ENCODE measurements at regions not wholly inside any gene's neighbourhood (a gene's known extent, or its start where the extent isn't known, plus 50 kb on each side); places are given as distances from the start of the nearest gene placed in this dataset.

DNA sequence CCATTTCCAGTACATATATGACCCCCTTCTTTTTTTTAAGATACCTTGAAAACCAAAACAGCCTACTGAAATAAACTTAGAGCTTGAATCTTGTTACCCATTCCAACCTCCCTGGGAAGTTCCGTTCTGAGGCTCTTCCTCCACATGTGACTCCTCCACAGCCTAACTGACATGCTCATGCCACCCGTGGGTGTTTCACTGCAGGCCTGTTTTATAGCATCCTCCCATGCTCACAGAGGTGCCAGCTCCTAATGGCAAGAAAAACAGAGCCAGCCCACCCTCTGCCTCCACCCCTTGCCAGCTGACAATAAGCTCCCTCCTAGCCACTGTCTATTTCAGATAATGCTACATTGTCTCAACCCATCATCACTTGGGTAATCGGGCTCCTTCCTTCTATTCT lies 97.6 kb upstream of the E2F8 start:
- no peak overlapping the region for H3K4me3 ChIP-seq
- H3K4me1 ChIP-seq (replicated peaks): no peaks in the 10 kb centered on the region
- no peaks in the 10 kb centered on the region for H3K27me3 ChIP-seq (replicated peaks; ENCODE audit: insufficient read depth)
- H3K27ac ChIP-seq: no peak overlapping the region
- TF ChIP-seq POLR2AphosphoS5 (IDR thresholded peaks at IDR 0.05): no peak
- TF ChIP-seq, protein P1, sequence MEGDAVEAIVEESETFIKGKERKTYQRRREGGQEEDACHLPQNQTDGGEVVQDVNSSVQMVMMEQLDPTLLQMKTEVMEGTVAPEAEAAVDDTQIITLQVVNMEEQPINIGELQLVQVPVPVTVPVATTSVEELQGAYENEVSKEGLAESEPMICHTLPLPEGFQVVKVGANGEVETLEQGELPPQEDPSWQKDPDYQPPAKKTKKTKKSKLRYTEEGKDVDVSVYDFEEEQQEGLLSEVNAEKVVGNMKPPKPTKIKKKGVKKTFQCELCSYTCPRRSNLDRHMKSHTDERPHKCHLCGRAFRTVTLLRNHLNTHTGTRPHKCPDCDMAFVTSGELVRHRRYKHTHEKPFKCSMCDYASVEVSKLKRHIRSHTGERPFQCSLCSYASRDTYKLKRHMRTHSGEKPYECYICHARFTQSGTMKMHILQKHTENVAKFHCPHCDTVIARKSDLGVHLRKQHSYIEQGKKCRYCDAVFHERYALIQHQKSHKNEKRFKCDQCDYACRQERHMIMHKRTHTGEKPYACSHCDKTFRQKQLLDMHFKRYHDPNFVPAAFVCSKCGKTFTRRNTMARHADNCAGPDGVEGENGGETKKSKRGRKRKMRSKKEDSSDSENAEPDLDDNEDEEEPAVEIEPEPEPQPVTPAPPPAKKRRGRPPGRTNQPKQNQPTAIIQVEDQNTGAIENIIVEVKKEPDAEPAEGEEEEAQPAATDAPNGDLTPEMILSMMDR (IDR thresholded peaks at IDR 0.05): no peak
- no peak for TF ChIP-seq POLR2A (IDR thresholded peaks at IDR 0.05)
- H3K36me3 ChIP-seq: no peaks in the 10 kb centered on the region
- 58% methylated on average over 3 of the region's 3 CpGs for WGBS
- no peak for DNase-seq (ENCODE audit: low spot score)
- intact Hi-C loops (cut with DNase I): no loop called here
- H3K9me3 ChIP-seq: no peaks in the 10 kb centered on the region

GRCh38 chr11:19337779-19338178 lies 97.0 kb upstream of the E2F8 start:
- TF ChIP-seq, protein P1 (IDR thresholded peaks at IDR 0.05): no peak
- TF ChIP-seq POLR2AphosphoS5 (IDR thresholded peaks at IDR 0.05) (no peak), POLR2A (IDR thresholded peaks at IDR 0.05) (no peak)
- 82% methylated on average over 3 of the region's 3 CpGs for WGBS
- Histone ChIP-seq H3K36me3 (no peaks in the 10 kb centered on the region), H3K27ac (no peak overlapping the region), H3K27me3 (replicated peaks; ENCODE audit: insufficient read depth) (no peaks in the 10 kb centered on the region), H3K4me1 (replicated peaks) (no peaks in the 10 kb centered on the region), H3K4me3 (no peak overlapping the region), H3K9me3 (no peaks in the 10 kb centered on the region)
- no peak for DNase-seq (ENCODE audit: low spot score)
- intact Hi-C loops (cut with DNase I): no loop called here

GRCh38 chr11:19336331-19336730 lies 95.6 kb upstream of the E2F8 start:
- no peaks in the 10 kb centered on the region for H3K4me1 ChIP-seq (replicated peaks)
- H3K4me3 ChIP-seq: no peak overlapping the region
- no peak overlapping the region for H3K27ac ChIP-seq
- H3K36me3 ChIP-seq: no peaks in the 10 kb centered on the region
- no peak for DNase-seq (ENCODE audit: low spot score)
- H3K9me3 ChIP-seq: no peaks in the 10 kb centered on the region
- no peak for TF ChIP-seq POLR2AphosphoS5 (IDR thresholded peaks at IDR 0.05)
- TF ChIP-seq, protein P1 (IDR thresholded peaks at IDR 0.05): no peak
- WGBS: 18% methylated on average over 3 of the region's 3 CpGs
- H3K27me3 ChIP-seq (replicated peaks; ENCODE audit: insufficient read depth): no peaks in the 10 kb centered on the region
- intact Hi-C loops (cut with DNase I): no loop called here

GRCh38 chr11:19332476-19332875 lies 91.7 kb upstream of the E2F8 start:
- Histone ChIP-seq H3K9me3 (no peaks in the 10 kb centered on the region), H3K4me1 (replicated peaks) (no peaks in the 10 kb centered on the region), H3K4me3 (no peak overlapping the region), H3K27me3 (replicated peaks; ENCODE audit: insufficient read depth) (peaks cover 3% of the 10 kb centered on the region), H3K36me3 (no peaks in the 10 kb centered on the region), H3K27ac (no peak overlapping the region)
- intact Hi-C loops (cut with DNase I): no loop called here
- 91% methylated on average over 2 of the region's 2 CpGs for WGBS
- TF ChIP-seq, protein P1 (IDR thresholded peaks at IDR 0.05): no peak
- TF ChIP-seq POLR2A (IDR thresholded peaks at IDR 0.05) (no peak), POLR2AphosphoS5 (IDR thresholded peaks at IDR 0.05) (no peak)
- no peak for DNase-seq (ENCODE audit: low spot score)

GRCh38 chr11:19330416-19330815 lies 89.7 kb upstream of the E2F8 start:
- Histone ChIP-seq H3K9me3 (no peaks in the 10 kb centered on the region), H3K27me3 (replicated peaks; ENCODE audit: insufficient read depth) (peaks cover 3% of the 10 kb centered on the region), H3K27ac (no peak overlapping the region), H3K4me1 (replicated peaks) (no peaks in the 10 kb centered on the region), H3K36me3 (no peaks in the 10 kb centered on the region), H3K4me3 (no peak overlapping the region)
- no peak for DNase-seq (ENCODE audit: low spot score)
- 18% methylated on average over 2 of the region's 2 CpGs for WGBS
- intact Hi-C loops (cut with DNase I): no loop called here
- TF ChIP-seq POLR2AphosphoS5 (IDR thresholded peaks at IDR 0.05) (no peak), POLR2A (IDR thresholded peaks at IDR 0.05) (no peak)
- TF ChIP-seq, protein P1 (IDR thresholded peaks at IDR 0.05): no peak

All from prostate gland (tissue), 2 donors.